H9 (cell line): ENCODE measurements at regions not wholly inside any gene's neighbourhood (a gene's known extent, or its start where the extent isn't known, plus 50 kb on each side); places are given as distances from the start of the nearest gene placed in this dataset.

ENCODE experiments used
- DNase-seq: peaks from one replicate; pipeline ENCODE4 v3.0.0-alpha.2; 2017
- H2AFZ ChIP-seq: one replicate; pipeline ENCODE4 v1.6.1; 2013; ENCODE audit warnings: mild to moderate bottlenecking, low read length, control low read depth, moderate library complexity
- H2AK5ac ChIP-seq: 2 replicates; pipeline ENCODE4 v1.6.1; 2013; ENCODE audit warnings: low read length, control low read depth, mixed read lengths; ENCODE audit not compliant: insufficient read length
- H2BK120ac ChIP-seq: one replicate; pipeline ENCODE4 v1.6.1; 2013; ENCODE audit warnings: low read depth, mild to moderate bottlenecking, low read length, control low read depth, inconsistent platforms; ENCODE audit not compliant: poor library complexity, severe bottlenecking
- H2BK12ac ChIP-seq: 2 replicates; pipeline ENCODE4 v1.6.1; 2013; ENCODE audit warnings: low read length, control low read depth, mixed read lengths, low read depth; ENCODE audit not compliant: insufficient read length
- H2BK15ac ChIP-seq: 2 replicates; pipeline ENCODE4 v1.6.1; 2013; ENCODE audit warnings: low read depth, low read length, control low read depth
- H2BK20ac ChIP-seq: one replicate; pipeline ENCODE4 v1.6.1; 2013; ENCODE audit warnings: low read depth, mild to moderate bottlenecking, low read length, control low read depth, inconsistent platforms; ENCODE audit not compliant: poor library complexity, severe bottlenecking
- H2BK5ac ChIP-seq: 2 replicates; pipeline ENCODE4 v1.6.1; 2013; ENCODE audit warnings: low read length, control low read depth, mixed read lengths; ENCODE audit not compliant: insufficient read length
- H3K14ac ChIP-seq: 2 replicates; pipeline ENCODE4 v1.6.1; 2013; ENCODE audit warnings: low read length, control low read depth; ENCODE audit not compliant: insufficient read depth
- H3K18ac ChIP-seq: 2 replicates; pipeline ENCODE4 v1.6.1; 2013; ENCODE audit warnings: low read depth, mild to moderate bottlenecking, mixed read lengths, low read length, control low read depth; ENCODE audit not compliant: insufficient read length
- H3K23ac ChIP-seq: 2 replicates; pipeline ENCODE4 v1.6.1; 2013; ENCODE audit warnings: low read length, control low read depth, mixed read lengths, low read depth; ENCODE audit not compliant: insufficient read length
- H3K23me2 ChIP-seq: 2 replicates; pipeline ENCODE4 v1.6.1; 2013; ENCODE audit warnings: low read depth, mild to moderate bottlenecking, mixed read lengths, low read length, control low read depth; ENCODE audit not compliant: insufficient read length, poor library complexity, severe bottlenecking
- H3K27ac ChIP-seq: 2 replicates; pipeline ENCODE4 v1.5.1; 2013; ENCODE audit warnings: low read length, control low read depth, mixed read lengths, low read depth; ENCODE audit not compliant: insufficient read length
- H3K27me3 ChIP-seq: 2 replicates; pipeline ENCODE4 v1.6.1; 2013; ENCODE audit warnings: low read length, control low read depth, inconsistent platforms; ENCODE audit not compliant: insufficient read depth
- H3K4ac ChIP-seq: 2 replicates; pipeline ENCODE4 v1.6.1; 2013; ENCODE audit warnings: low read depth, mild to moderate bottlenecking, control low read depth, inconsistent platforms, low read length, moderate library complexity
- H3K4me1 ChIP-seq: 2 replicates; pipeline ENCODE4 v1.6.1; 2013; ENCODE audit warnings: low read length, control low read depth, inconsistent platforms; ENCODE audit not compliant: insufficient read depth
- H3K4me2 ChIP-seq: 2 replicates; pipeline ENCODE4 v1.6.1; 2013; ENCODE audit warnings: low read length, control low read depth, mixed read lengths; ENCODE audit not compliant: insufficient read length, insufficient read depth
- H3K56ac ChIP-seq: 2 replicates; pipeline ENCODE4 v1.6.1; 2013; ENCODE audit warnings: low read depth, mild to moderate bottlenecking, mixed read lengths, low read length, control low read depth; ENCODE audit not compliant: insufficient read length
- H3K79me1 ChIP-seq: 2 replicates; pipeline ENCODE4 v1.6.1; 2013; ENCODE audit warnings: low read depth, mild to moderate bottlenecking, moderate library complexity, low read length, control low read depth, inconsistent platforms; ENCODE audit not compliant: insufficient read depth, poor library complexity, severe bottlenecking
- H3K79me2 ChIP-seq: 2 replicates; pipeline ENCODE4 v1.6.1; 2013; ENCODE audit warnings: low read length, control low read depth, inconsistent platforms; ENCODE audit not compliant: insufficient read depth
- H3K9ac ChIP-seq: 2 replicates; pipeline ENCODE4 v1.6.1; 2013; ENCODE audit warnings: low read length, control low read depth, mixed read lengths; ENCODE audit not compliant: insufficient read length; ENCODE audit errors: extremely low read depth
- H3K9me3 ChIP-seq: one replicate; pipeline ENCODE4 v1.6.1; 2013; ENCODE audit warnings: low read depth, low read length, inconsistent platforms; ENCODE audit not compliant: control insufficient read depth
- H3T11ph ChIP-seq: one replicate; pipeline ENCODE4 v1.6.1; 2013; ENCODE audit warnings: mild to moderate bottlenecking, low read length, control low read depth, inconsistent platforms
- H4K20me1 ChIP-seq: one replicate; pipeline ENCODE4 v1.6.1; 2013; ENCODE audit not compliant: control insufficient read depth, insufficient read length, insufficient read depth
- H4K5ac ChIP-seq: 2 replicates; pipeline ENCODE4 v1.6.1; 2013; ENCODE audit warnings: low read depth, mild to moderate bottlenecking, mixed read lengths, low read length, control low read depth; ENCODE audit not compliant: insufficient read length
- H4K8ac ChIP-seq: replicated peaks from 2 replicates; pipeline ENCODE4 v1.6.1; 2013; ENCODE audit warnings: low read length, control low read depth, mixed read lengths, low read depth; ENCODE audit not compliant: insufficient read length
- H4K91ac ChIP-seq: 2 replicates; pipeline ENCODE4 v1.6.1; 2013; ENCODE audit warnings: low read depth, mild to moderate bottlenecking, moderate library complexity, mixed read lengths, low read length, control low read depth; ENCODE audit not compliant: insufficient read length
- H3K27ac Mint-ChIP-seq, 3 experiments: 2 replicates in 2 of 3; 3 replicates in 1 of 3; pipeline ENCODE4 v1.8.0; 2020 to 2021; ENCODE audit warnings: mixed read lengths in 3 of 3, mild to moderate bottlenecking in 1 of 3, moderate library complexity in 1 of 3
- H3K27me3 Mint-ChIP-seq: 2 replicates; pipeline ENCODE4 v1.8.0; 2021; ENCODE audit warnings: low read depth, mild to moderate bottlenecking, moderate library complexity, mixed read lengths
- H3K36me3 Mint-ChIP-seq, 3 experiments: 2 replicates in 2 of 3; 3 replicates in 1 of 3; pipeline ENCODE4 v1.8.0; 2020 to 2021; ENCODE audit warnings: low read depth in 3 of 3, mixed read lengths in 3 of 3; ENCODE audit not compliant: insufficient read depth in 1 of 3
- H3K4me1 Mint-ChIP-seq, 2 experiments: 2 replicates each; pipeline ENCODE4 v1.8.0; 2020; ENCODE audit warnings: mixed read lengths in 2 of 2
- H3K4me3 Mint-ChIP-seq, 2 experiments: 2 replicates in 1 of 2; 3 replicates in 1 of 2; pipeline ENCODE4 v1.8.0; 2020 to 2021; ENCODE audit warnings: mild to moderate bottlenecking in 2 of 2, mixed read lengths in 2 of 2, moderate library complexity in 1 of 2
- H3K9me3 Mint-ChIP-seq, 2 experiments: 2 replicates in 1 of 2; 3 replicates in 1 of 2; pipeline ENCODE4 v1.8.0; 2020; ENCODE audit warnings: mild to moderate bottlenecking in 2 of 2, mixed read lengths in 2 of 2, moderate library complexity in 1 of 2
- WGBS: extraction: QIAGEN DNeasy Blood & Tissue Kit; methylation state at CpG from one replicate; pipeline ENCODE4 v1.1.7; 2013; ENCODE audit warnings: missing lambda C conversion rate, low lambda C conversion rate, mixed read lengths; ENCODE audit not compliant: insufficient read length; ENCODE audit errors: extremely low coverage; 5-methylcytosine and 5-hydroxymethylcytosine counted together
- TF ChIP-seq, protein P1 (sequence below): fragments of 200-600 bp; sonication (generic); conservative IDR thresholded peaks from 3 replicates; pipeline ENCODE4 v1.8.0; 2021; ENCODE audit warnings: antibody characterized with exemption, mild to moderate bottlenecking

DNA sequence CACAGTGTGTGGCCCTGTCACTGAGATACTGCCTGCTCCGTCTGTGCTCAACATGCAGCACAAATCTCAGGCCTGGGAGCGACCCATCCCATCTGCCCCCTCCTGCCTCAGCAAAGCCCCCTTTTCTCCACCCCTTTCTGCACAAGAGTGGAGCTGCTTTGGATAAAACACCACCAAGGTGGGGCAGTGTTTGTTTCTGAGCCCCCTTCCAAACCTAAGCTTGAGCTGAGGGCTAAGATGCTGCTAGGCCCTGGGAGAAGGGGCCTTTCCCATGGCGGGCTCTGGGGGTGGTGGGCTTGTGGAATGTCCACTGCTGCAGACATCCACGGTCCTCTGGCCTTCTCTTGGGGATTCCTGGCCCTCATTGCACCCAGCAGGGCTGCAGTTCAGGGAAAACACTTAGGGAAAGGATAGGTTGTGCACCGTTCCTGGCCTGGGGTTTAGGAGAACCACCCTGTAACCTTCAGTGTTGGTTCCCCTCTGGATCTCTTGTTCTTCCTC is 594.1 kb downstream of the TBC1D22A start:
- Histone ChIP-seq H4K20me1 (no peaks in the 10 kb centered on the region), H2AFZ (no peak overlapping the region), H2AK5ac (no peak overlapping the region), H3K79me2 (no peaks in the 10 kb centered on the region), H3K9ac (no peak overlapping the region), H3K23ac (no peak overlapping the region), H2BK12ac (no peak overlapping the region), H2BK15ac (no peak overlapping the region), H3K4ac (no peak overlapping the region), H3K14ac (no peak overlapping the region), H3K18ac (no peak overlapping the region), H2BK5ac (no peak overlapping the region), H3K23me2 (no peaks in the 10 kb centered on the region), H3K79me1 (no peaks in the 10 kb centered on the region), H2BK20ac (no peak overlapping the region), H3K4me1 (no peaks in the 10 kb centered on the region), H3K27ac (no peak overlapping the region), H3K4me2 (no peak overlapping the region), H2BK120ac (no peak overlapping the region), H3K56ac (no peak overlapping the region), H4K91ac (no peak overlapping the region), H4K8ac (no peak overlapping the region), H3K9me3 (peaks cover 98% of the 10 kb centered on the region), H3K27me3 (no peaks in the 10 kb centered on the region), H3T11ph (no peak overlapping the region), H4K5ac (no peak overlapping the region)
- peaks cover 2 to 49% (median 10%) of the 10 kb centered on the region in 3 experiments; a peak in 6 of 7 replicates for H3K36me3 Mint-ChIP-seq
- H3K9me3 Mint-ChIP-seq: peaks cover 93 to 98% of the 10 kb centered on the region in 2 experiments
- H3K4me1 Mint-ChIP-seq: no peaks in the 10 kb centered on the region
- whole genome bisulfite sequencing: no CpG with 5 or more reads among the region's 5 CpGs
- TF ChIP-seq, protein P1, sequence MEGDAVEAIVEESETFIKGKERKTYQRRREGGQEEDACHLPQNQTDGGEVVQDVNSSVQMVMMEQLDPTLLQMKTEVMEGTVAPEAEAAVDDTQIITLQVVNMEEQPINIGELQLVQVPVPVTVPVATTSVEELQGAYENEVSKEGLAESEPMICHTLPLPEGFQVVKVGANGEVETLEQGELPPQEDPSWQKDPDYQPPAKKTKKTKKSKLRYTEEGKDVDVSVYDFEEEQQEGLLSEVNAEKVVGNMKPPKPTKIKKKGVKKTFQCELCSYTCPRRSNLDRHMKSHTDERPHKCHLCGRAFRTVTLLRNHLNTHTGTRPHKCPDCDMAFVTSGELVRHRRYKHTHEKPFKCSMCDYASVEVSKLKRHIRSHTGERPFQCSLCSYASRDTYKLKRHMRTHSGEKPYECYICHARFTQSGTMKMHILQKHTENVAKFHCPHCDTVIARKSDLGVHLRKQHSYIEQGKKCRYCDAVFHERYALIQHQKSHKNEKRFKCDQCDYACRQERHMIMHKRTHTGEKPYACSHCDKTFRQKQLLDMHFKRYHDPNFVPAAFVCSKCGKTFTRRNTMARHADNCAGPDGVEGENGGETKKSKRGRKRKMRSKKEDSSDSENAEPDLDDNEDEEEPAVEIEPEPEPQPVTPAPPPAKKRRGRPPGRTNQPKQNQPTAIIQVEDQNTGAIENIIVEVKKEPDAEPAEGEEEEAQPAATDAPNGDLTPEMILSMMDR: no peak
- peaks cover 2% of the 10 kb centered on the region for H3K27me3 Mint-ChIP-seq
- no peak overlapping the region for H3K4me3 Mint-ChIP-seq
- DNase-seq: no peak
- H3K27ac Mint-ChIP-seq: no peak overlapping the region
